ENCODE measurements at regions not wholly inside any gene's neighbourhood (a gene's known extent, or its start where the extent isn't known, plus 50 kb on each side); places are given as distances from the start of the nearest gene placed in this dataset.

- TF ChIP-seq TAF1 (IDR thresholded peaks at IDR 0.05; ENCODE audit: low read depth, low read length) (no peak), POLR2A (IDR thresholded peaks at IDR 0.05; ENCODE audit: low read depth, low read length) (no peak), POLR2AphosphoS5 (IDR thresholded peaks at IDR 0.05; ENCODE audit: low read depth, low read length) (no peak), SPI1 (IDR thresholded peaks at IDR 0.05; ENCODE audit: low read depth, low read length) (no peak), POU2F2 (IDR thresholded peaks at IDR 0.05; ENCODE audit: low read depth, low read length) (no peak)
Observed at GRCh38 chr14:103243764-103244737, 90.0 kb upstream of the EIF5 start.
